Uterus (tissue), 2 donors: ENCODE measurements at regions not wholly inside any gene's neighbourhood (a gene's known extent, or its start where the extent isn't known, plus 50 kb on each side); places are given as distances from the start of the nearest gene placed in this dataset.

Experiments used
- POLR2A ChIP-seq, 2 donors: fragments of 450-650 bp; IDR thresholded peaks; one replicate each; pipeline ENCODE4 v1.6.1; 2016; ENCODE audit warnings: antibody characterized with exemption in 2 of 2, mild to moderate bottlenecking in 1 of 2, moderate library complexity in 1 of 2
- TF ChIP-seq, protein P1 (sequence below), 4 experiments: fragments of 200-600 bp in 2 of 4; fragments of 450-650 bp in 2 of 4; sonication (generic) in 2 of 4; IDR thresholded peaks; one replicate each; pipeline ENCODE4 v1.5.1; 2016 to 2019; ENCODE audit warnings: antibody characterized with exemption in 4 of 4, mild to moderate bottlenecking in 2 of 4, moderate library complexity in 1 of 4

DNA sequence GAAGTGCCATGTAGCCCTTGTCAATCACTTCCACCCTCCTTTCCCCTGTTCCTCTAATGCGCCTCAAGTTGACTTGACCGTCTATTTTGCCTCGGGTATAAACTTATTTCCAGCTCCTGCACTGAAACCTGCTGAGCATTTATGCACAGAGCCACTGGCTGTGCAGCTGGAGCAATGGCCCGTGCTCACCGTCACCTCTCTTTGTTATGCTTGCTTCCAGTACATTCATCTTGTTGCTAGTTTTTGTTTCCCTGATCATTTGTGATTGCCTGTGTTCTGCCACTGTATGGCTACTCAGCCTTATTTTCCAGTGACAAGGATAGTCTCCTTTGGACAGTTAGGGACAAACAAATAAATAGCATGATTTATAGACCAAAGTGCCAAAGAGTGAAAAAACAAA, 183.1 kb upstream of the C9orf72 start:
- TF ChIP-seq, protein P1, sequence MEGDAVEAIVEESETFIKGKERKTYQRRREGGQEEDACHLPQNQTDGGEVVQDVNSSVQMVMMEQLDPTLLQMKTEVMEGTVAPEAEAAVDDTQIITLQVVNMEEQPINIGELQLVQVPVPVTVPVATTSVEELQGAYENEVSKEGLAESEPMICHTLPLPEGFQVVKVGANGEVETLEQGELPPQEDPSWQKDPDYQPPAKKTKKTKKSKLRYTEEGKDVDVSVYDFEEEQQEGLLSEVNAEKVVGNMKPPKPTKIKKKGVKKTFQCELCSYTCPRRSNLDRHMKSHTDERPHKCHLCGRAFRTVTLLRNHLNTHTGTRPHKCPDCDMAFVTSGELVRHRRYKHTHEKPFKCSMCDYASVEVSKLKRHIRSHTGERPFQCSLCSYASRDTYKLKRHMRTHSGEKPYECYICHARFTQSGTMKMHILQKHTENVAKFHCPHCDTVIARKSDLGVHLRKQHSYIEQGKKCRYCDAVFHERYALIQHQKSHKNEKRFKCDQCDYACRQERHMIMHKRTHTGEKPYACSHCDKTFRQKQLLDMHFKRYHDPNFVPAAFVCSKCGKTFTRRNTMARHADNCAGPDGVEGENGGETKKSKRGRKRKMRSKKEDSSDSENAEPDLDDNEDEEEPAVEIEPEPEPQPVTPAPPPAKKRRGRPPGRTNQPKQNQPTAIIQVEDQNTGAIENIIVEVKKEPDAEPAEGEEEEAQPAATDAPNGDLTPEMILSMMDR (IDR thresholded peaks at IDR 0.05): no peak
- TF ChIP-seq POLR2A (IDR thresholded peaks at IDR 0.05): no peak
